ENCODE measurements at regions not wholly inside any gene's neighbourhood (a gene's known extent, or its start where the extent isn't known, plus 50 kb on each side); places are given as distances from the start of the nearest gene placed in this dataset.

DNA sequence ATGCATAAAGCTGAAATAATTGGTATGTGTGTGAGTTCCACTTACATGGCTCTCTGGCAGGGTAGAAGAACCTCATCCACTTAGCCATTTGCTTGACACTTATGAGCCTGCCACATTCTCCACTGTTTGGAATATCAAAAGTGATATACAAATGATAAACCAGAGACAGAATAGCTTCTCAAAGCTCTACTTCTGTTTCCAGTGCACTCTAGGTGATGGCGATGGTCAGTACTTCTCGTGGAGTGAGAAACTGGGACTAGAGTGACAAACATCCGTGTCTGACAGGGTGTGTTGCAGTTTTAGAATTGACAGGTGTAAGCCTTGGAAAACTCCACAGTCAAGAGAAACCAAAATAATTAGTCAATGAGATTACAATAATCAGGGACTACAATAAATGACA lies 935.8 kb upstream of the TYRP1 start:
- TF ChIP-seq, protein P1, sequence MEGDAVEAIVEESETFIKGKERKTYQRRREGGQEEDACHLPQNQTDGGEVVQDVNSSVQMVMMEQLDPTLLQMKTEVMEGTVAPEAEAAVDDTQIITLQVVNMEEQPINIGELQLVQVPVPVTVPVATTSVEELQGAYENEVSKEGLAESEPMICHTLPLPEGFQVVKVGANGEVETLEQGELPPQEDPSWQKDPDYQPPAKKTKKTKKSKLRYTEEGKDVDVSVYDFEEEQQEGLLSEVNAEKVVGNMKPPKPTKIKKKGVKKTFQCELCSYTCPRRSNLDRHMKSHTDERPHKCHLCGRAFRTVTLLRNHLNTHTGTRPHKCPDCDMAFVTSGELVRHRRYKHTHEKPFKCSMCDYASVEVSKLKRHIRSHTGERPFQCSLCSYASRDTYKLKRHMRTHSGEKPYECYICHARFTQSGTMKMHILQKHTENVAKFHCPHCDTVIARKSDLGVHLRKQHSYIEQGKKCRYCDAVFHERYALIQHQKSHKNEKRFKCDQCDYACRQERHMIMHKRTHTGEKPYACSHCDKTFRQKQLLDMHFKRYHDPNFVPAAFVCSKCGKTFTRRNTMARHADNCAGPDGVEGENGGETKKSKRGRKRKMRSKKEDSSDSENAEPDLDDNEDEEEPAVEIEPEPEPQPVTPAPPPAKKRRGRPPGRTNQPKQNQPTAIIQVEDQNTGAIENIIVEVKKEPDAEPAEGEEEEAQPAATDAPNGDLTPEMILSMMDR (conservative IDR thresholded peaks at IDR 0.05) = no peak
- no peak for TF ChIP-seq EZH2 (IDR thresholded peaks at IDR 0.05; ENCODE audit: low read depth)

All from PC-9 (cell line).